MG63 (cell line): ENCODE measurements at regions not wholly inside any gene's neighbourhood (a gene's known extent, or its start where the extent isn't known, plus 50 kb on each side); places are given as distances from the start of the nearest gene placed in this dataset.

Experiments
- DNase-seq: peaks from one replicate; pipeline ENCODE4 v3.0.0-alpha.2; 2020
- H3K27me3 ChIP-seq: fragments of 250-450 bp; sonication (Bioruptor Pico); 2 replicates; pipeline ENCODE4 v1.5.1; 2020; ENCODE audit warnings: mild to moderate bottlenecking, moderate library complexity
- H3K36me3 ChIP-seq: fragments of 250-450 bp; sonication (Bioruptor Pico); 2 replicates; pipeline ENCODE4 v1.5.1; 2020; ENCODE audit warnings: mild to moderate bottlenecking, moderate library complexity
- H3K4me3 ChIP-seq: fragments of 250-450 bp; sonication (Bioruptor Pico); 2 replicates; pipeline ENCODE4 v1.5.1; 2020; ENCODE audit warnings: mild to moderate bottlenecking, moderate library complexity
- H3K9me3 ChIP-seq: fragments of 250-450 bp; sonication (Bioruptor Pico); 2 replicates; pipeline ENCODE4 v1.5.1; 2020; ENCODE audit warnings: mild to moderate bottlenecking, moderate library complexity

DNA sequence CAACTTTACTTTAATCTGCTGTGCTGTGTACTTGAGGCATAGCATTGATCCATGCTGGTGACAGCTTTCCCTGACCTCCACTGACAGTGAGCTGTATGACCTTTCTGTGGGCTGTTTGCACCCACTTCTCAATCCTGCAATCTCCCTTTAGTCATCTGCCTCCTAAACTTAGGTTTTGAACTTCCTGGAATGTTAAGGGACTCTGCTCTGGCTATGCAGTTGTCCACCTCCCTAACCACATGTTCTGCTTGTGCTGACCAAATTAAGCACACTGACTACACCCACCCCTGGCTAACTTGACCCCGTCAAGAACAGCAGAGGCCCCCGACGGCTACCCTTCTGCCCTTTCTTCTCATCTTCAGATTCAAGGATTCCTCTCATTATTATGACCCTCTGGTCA lies 89.1 kb upstream of the NTM start:
- Histone ChIP-seq H3K27me3 (no peaks in the 10 kb centered on the region), H3K4me3 (no peak overlapping the region), H3K9me3 (no peaks in the 10 kb centered on the region), H3K36me3 (no peaks in the 10 kb centered on the region)
- DNase-seq, result no peak

DNA sequence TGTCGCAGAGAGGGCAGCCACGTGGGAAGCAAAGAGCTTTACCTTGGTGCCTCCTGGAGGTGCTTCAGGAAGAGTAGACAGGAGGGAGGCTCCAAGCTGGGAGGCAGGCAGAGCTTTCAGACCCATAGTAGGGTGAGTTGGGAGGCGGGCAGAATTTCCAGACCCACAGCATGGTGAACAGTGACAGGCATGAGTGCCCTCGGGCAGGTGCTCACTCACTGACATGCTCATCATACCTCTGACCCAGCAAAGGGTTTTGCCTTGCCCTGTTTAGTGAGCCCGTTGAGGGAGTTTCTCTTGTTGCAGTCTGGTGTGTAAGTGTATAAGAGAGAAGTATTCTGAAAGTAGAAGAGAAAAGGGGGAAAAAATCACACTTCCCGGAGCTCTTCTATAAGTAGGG lies 86.4 kb upstream of the NTM start:
- no peaks in the 10 kb centered on the region for H3K36me3 ChIP-seq
- no peak for DNase-seq
- H3K27me3 ChIP-seq, result no peaks in the 10 kb centered on the region
- H3K9me3 ChIP-seq, result no peaks in the 10 kb centered on the region
- no peak overlapping the region for H3K4me3 ChIP-seq

DNA sequence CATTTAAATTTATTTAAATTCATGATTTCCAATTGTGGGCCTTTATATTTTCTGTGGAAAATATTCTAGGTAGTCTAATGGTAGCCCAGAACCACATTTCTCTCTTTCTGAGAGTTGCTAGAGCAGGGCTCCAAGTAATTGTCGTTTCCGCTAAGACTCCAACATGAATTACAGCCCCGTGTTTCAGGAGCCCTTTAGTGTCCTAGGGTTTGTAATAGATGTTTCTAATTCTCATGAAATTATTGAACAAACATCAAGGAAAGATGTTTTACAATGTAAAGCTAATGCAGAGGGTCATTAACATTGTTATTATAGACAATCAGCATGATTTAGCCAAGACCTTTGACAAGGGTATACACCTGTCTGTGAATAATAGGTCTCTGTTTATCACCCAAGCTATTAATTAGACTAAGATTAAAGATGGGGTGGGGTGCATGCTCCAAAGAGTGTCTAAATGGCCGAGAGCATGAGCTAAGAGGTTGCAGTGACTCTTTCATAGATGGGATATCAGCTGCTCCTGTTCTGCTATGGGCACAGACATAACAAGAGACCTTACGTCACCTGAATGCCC lies 81.8 kb upstream of the NTM start:
- no peak for DNase-seq
- H3K9me3 ChIP-seq, result no peaks in the 10 kb centered on the region
- H3K4me3 ChIP-seq, result no peak overlapping the region
- no peaks in the 10 kb centered on the region for H3K27me3 ChIP-seq
- H3K36me3 ChIP-seq, result no peaks in the 10 kb centered on the region

DNA sequence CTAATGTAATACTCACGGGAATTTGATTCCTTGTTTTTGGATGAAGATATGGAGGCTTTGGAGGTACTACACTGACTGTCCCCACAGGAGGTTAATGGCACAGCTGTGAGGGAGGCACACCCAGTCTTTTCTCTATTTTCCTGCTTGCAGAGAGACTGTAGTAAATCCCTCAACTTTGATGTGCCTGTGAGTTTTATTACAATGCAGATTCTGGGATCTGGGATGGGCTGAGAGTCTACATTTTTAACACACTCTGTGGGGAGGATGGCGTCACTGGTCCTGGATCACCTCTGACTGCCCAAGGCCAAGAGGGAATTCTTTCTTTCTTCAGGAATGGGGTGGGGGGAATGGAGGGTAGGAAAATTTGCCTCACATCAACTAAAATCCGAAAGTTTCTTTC lies 80.2 kb upstream of the NTM start:
- H3K9me3 ChIP-seq, result no peaks in the 10 kb centered on the region
- no peaks in the 10 kb centered on the region for H3K36me3 ChIP-seq
- H3K27me3 ChIP-seq, result no peaks in the 10 kb centered on the region
- no peak for DNase-seq
- no peak overlapping the region for H3K4me3 ChIP-seq

DNA sequence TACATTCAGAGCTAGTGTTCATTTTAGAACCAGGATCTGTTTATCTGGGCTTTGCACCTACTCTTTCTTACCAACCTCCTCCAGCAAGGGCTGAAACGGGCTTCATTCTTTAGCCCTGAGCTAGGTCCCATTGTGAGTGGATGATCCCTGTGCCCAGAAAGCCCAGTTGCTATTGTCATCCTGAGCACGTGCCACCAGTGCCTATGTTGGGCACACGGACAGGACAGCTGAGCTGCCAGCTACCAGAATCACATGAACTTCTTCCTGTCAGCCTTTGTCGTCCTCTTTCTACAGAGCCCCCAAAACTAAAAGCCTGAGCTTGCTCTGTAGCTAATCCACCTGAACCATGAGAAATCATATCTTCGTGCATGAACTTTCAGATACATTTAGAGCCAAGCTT lies 74.4 kb upstream of the NTM start:
- no peaks in the 10 kb centered on the region for H3K9me3 ChIP-seq
- DNase-seq, result no peak
- no peak overlapping the region for H3K4me3 ChIP-seq
- H3K36me3 ChIP-seq, result no peaks in the 10 kb centered on the region
- no peaks in the 10 kb centered on the region for H3K27me3 ChIP-seq

DNA sequence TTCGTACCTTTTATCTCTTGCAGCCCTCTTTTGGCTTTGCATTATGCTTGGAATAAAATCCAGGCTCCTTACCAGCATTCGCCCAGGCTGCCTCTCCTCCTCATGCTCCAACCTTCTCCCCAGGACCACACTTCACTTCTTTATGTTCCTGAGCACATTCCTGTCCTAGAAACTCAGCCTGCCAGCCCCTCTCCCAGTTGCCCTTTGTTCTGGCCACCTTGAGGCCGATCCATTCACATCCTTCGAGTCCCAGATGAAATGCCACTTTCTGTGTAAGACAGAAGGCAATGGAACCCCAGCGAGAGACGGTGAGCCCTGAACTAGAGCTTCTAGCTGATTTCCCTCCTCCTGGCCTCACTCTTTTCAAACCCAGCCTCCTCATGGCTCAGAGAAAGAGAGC lies 73.0 kb upstream of the NTM start:
- H3K9me3 ChIP-seq, result no peaks in the 10 kb centered on the region
- H3K36me3 ChIP-seq, result no peaks in the 10 kb centered on the region
- DNase-seq, result no peak
- no peaks in the 10 kb centered on the region for H3K27me3 ChIP-seq
- no peak overlapping the region for H3K4me3 ChIP-seq

DNA sequence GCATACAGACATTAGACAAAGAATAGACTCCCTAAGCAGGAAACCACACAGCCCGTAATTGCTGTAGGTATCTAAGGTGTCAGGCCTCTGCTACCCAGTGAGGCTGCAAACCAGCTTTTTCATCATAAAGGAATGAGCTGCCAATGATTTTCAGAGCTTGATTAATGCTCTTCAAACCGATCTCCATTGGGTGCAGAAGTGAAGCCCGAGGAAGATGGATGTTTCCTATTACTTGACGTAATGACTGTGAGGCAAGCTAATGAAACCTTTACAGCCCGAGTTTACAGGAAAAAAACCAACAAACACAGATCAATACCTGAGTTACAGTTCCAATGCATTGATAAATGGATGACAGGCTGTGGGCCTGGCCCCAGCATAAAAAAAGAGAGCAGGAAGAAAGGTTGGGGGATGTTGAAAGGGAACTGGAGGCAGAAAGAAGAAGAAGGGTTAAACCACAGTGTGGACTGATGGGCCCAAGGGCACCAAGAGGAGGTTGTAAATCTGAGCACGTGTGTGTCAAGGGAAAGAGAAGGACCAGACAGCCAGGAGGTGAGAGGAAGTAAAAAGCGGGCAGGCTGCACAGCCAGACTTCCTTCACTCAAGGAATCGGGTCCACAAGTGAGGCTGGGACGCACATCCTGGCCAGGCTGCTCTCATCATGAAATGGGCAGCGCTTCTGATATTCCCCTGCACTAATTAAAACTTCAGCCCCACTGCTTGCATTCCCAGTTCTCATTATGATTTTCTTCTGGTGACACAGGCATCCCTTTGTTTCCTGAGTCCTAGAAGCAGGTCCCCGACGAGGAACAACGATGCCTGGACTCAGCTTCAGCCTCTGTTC lies 70.6 kb upstream of the NTM start:
- Histone ChIP-seq H3K9me3 (no peaks in the 10 kb centered on the region), H3K27me3 (no peaks in the 10 kb centered on the region), H3K36me3 (no peaks in the 10 kb centered on the region), H3K4me3 (no peak overlapping the region)
- no peak for DNase-seq

DNA sequence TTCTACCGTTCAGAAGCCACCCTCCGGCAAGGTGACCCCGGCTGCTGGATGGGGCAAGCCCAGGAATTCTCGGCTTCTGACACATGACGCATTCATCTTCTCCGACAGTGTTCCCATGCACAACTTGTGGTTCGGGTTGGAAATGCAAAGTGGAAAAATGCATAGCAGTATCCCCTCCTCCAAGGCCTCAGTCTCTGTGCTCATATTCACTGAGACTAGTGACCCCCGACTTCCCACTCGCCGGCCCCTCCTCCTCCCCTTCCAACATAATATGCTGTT lies 70.0 kb upstream of the NTM start:
- Histone ChIP-seq H3K36me3 (no peaks in the 10 kb centered on the region), H3K9me3 (no peaks in the 10 kb centered on the region), H3K4me3 (no peak overlapping the region), H3K27me3 (no peaks in the 10 kb centered on the region)
- DNase-seq, result no peak

DNA sequence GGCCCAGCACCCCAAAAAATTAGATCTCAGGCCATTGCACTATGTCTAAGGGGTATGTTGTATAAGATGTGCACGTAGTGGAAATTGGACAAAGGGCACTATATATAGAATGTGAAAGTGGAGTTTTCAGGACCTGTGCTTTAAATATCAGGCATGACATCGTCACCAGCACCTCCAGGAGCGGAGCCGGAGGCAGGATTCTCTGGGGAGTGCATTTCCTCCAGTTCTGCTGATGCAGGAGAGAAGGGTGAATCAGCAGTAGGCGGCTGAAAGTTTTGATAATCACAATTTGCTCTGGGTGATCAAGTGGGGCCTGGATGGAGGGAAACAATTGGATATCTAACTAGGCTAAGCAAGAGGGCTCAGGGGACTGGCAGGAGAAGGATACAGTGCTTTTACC lies 69.1 kb upstream of the NTM start:
- no peaks in the 10 kb centered on the region for H3K9me3 ChIP-seq
- H3K27me3 ChIP-seq, result 0 out of 2 replicates have a peak, but pooled peaks cover under 1% of the 10 kb centered on the region
- H3K36me3 ChIP-seq, result no peaks in the 10 kb centered on the region
- DNase-seq, result no peak
- H3K4me3 ChIP-seq, result no peak overlapping the region

DNA sequence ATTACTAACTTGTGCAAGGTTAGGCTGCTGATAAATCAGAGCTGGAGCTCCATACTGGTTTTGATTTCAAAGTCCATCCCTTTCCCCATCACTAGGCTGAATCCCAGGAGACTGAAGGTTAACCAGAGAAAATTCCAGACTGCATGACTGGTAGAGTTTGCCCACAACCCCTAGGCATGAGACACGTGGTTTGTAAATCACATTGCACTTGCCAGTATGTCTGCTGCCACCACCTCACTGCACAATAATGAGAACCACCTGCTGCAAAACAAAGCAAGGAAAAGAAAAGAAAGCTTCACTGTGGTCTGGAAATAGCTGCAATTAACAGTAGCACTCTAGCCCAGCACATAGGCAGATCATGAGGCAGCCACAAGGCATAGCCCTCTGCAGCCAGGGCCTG lies 67.6 kb upstream of the NTM start:
- Histone ChIP-seq H3K27me3 (0 out of 2 replicates have a peak, but pooled peaks cover 3% of the 10 kb centered on the region), H3K36me3 (no peaks in the 10 kb centered on the region), H3K4me3 (no peak overlapping the region), H3K9me3 (no peaks in the 10 kb centered on the region)
- DNase-seq, result no peak

DNA sequence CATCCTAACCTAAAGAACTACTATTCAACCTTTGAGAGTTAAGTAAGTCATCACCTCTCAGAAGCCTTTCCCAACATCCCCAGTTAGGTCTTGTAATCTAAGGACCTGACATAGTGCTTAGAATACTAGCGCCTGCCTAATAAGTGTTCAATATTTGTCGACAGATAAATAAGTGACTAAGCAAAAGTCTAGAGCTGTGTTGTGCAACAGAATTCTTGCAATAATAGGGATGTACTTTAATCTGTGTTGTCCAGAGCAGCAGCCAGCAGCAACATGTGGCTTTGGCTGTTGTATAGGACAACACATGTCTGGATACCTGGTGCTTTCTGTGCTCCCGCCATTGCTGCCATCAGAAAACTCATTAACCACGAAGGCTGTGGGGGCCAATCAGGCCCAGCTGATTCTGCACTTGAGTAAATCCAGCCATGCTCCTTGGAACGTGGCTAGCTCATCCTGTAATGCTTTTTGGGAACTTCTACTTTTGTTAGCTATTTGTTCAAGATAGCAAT lies 66.8 kb upstream of the NTM start:
- 0 out of 2 replicates have a peak, but pooled peaks cover 3% of the 10 kb centered on the region for H3K27me3 ChIP-seq
- no peaks in the 10 kb centered on the region for H3K36me3 ChIP-seq
- no peaks in the 10 kb centered on the region for H3K9me3 ChIP-seq
- H3K4me3 ChIP-seq, result no peak overlapping the region
- DNase-seq, result no peak

DNA sequence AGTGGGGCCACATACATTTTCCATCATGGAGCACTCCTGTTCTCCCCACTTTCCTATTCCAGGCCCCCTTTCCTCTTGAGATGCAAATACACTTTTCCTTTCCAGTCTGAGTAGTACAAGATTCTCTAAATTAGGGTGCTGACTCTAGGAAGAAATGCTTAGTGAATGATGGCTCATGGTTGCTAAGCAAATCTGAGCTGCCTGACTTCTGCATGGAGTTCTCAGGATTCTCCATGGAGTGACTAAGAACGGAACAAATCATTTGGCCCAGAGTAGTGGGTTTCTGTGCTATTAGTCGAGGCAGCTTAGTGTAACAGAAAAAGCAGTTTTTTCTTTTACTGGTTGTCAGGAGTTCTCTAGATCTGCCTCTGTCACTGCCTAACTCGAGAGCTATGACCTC lies 65.4 kb upstream of the NTM start:
- no peak for DNase-seq

DNA sequence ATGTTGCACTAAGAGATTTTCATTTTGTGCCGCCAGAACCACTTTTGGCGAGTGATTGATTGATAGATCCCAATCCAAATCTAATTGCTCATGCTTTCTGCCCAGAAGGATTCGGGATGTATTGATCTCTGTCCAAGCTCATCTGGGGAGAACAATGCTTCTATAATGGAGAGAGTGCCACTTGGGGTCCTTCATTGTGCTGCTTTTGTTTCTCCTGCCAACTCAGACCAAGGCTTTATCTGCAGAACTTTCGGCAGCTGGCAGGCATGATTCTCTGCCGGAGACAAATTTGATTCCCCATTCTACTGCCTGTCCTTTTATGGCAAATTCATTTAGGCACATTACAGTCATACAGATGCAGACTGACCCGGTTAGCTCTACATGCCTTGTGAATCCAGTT lies 62.9 kb upstream of the NTM start:
- Histone ChIP-seq H3K4me3 (no peak overlapping the region), H3K27me3 (0 out of 2 replicates have a peak, but pooled peaks cover 3% of the 10 kb centered on the region), H3K9me3 (no peaks in the 10 kb centered on the region), H3K36me3 (no peaks in the 10 kb centered on the region)
- DNase-seq, result no peak

More for the DNA sequence above, 65.4 kb upstream of the NTM start:
- H3K4me3 ChIP-seq, result no peak overlapping the region
- 0 out of 2 replicates have a peak, but pooled peaks cover 3% of the 10 kb centered on the region for H3K27me3 ChIP-seq
- no peaks in the 10 kb centered on the region for H3K36me3 ChIP-seq
- no peaks in the 10 kb centered on the region for H3K9me3 ChIP-seq

DNA sequence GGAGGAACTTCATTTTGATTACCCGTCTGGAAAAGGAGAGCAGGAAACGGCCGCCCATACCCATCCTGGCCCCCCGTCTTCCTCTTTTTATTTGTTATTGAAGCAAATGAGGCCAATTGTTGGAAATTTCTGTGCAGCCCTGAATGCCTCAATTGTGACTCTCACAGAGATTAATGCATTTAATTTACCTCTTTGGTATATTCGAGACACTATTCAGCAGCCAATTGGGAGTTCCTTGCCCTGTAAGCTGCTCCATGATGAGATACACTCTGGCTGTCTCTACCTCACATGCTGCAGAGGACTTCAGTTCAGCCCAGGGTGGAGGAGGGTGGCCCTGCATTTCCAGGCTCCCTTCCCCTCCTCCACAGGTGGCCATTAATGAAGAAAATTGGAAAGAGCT lies 60.6 kb upstream of the NTM start:
- H3K27me3 ChIP-seq, result 0 out of 2 replicates have a peak, but pooled peaks cover 3% of the 10 kb centered on the region
- H3K4me3 ChIP-seq, result no peak overlapping the region
- DNase-seq, result no peak
- H3K36me3 ChIP-seq, result no peaks in the 10 kb centered on the region
- no peaks in the 10 kb centered on the region for H3K9me3 ChIP-seq

DNA sequence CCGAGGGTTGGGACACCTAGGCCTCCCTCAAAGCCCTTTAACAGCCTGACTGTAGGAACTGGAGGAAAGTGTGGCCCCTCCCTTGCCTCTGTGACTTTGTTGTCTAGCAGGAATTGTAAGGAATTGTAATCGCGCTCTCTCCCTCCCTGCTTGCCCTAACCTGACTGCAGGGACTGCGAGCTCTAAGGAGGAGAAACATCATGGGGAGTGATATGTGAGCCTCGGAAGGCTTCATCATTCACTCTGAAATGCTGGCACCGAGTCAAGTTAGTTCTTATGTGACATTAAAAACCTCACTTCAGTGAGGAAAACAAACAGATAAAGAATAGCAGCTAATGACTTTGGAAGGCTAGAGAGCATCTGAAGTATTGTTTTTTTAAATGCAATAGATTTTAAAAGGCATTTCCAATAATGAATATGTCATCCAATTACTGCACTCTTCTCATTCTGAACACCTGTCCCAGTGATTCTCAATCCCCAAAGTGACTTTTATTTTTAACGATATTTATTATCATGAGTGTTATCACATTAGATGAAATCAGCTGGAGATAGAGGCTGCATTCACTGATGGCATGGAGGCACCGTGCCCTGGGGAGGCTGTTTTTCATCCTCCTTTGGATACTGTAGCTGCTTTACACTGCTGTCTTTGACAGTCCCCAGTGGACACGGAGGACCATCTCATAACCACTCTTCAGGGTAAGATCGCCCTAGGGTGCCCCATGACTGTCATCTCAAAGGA lies 58.5 kb upstream of the NTM start:
- Histone ChIP-seq H3K27me3 (no peaks in the 10 kb centered on the region), H3K36me3 (no peaks in the 10 kb centered on the region), H3K4me3 (no peak overlapping the region), H3K9me3 (no peaks in the 10 kb centered on the region)
- no peak for DNase-seq
